Stimulated activated CD4-positive, alpha-beta T cell treated with anti-CD3 and anti-CD28 coated beads, Interleukin-4, amount 100 ng/mL, for 24 hours (primary cell): ENCODE measurements at regions not wholly inside any gene's neighbourhood (a gene's known extent, or its start where the extent isn't known, plus 50 kb on each side); places are given as distances from the start of the nearest gene placed in this dataset.
"Not testable (repeated sequence)": the region's sequence is repeated elsewhere in the genome, so short reads cannot be mapped to it uniquely, and the experiment has no call there.

Experiments
- DNase-seq: peaks from one replicate; pipeline ENCODE4 v3.0.0-alpha.2; 2020

DNA sequence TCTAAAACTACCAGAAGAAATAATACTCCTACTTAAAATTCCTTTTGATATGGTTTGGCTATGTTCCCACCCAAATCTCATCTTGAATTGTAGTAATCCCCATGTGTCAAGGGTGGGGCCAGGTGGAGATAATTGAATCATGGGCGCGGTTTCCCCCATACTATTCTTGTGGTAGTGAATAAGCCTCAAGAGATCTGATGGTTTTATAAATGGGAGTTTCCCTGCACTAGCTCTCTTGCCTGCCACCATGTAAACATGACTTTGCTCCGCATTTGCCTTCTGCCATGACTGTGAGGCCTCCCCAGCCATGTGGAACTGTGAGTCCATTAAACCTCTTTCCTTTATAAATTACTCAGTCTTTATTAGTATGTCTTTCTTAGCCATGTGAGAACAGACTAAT is 390.5 kb downstream of the CHSY3 start:
- not testable (repeated sequence) for DNase-seq

DNA sequence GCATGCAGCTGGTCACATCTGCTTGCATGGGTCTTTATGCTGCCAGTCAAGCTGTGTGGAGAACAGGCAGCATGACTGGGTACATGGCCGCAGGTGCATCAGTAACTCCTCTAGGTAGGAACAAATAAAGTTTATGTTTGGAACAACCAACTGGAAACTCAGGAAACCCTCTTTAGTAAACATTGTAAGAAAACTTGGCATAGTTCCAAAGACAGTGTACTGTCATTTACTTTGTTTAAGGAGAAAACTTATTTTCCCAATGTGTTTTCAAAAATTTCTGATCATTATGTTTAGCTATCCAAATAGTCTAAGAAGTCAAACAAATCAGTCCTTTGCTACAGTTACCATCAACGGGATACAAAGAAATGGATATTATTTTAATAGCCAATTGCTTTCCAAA is 386.0 kb downstream of the CHSY3 start:
- no peak for DNase-seq

DNA sequence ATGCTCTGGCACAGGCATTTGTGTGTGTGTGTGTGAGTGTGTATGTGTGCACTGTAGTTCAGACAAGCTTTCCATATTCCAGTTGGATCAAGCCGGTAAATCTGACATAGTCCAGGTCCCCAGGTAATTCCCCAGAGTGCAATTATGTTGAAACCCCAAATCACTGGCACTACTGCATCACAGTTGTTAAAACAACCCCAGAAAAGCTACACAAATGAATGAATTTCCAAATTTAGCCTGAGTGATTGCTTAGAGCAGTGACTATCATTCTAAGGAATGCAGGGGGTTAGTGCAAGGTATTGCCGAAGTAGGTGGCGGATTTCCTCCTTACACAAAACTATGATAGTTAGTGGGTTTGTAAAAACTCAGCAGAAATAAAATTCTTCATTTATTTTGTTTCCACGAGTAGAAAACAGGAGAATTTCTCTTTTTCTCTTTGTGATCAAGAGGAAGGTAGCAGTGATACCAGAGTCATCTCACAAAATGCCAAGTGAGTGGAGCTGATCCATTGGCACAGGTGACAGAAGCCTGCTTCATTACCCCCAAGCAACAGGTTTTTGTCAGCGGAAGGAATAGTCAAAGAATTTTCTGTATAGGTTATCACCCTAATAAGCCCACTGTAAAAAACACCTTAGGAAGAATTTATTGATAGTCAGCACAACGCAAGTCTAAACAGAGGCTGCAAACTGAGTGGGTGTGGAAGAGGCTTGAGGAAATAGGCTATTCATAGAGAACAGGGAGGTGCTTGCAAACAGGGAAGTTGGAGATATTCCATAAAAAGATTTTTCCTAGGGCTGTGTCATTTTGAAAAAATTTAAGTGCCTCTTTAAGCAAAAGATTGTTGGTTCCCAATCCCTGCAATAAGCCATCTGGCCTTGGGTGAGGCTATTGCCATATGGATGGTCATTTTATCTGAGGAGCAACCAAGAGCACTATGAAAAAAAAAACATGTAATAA is 385.1 kb downstream of the CHSY3 start:
- no peak for DNase-seq

DNA sequence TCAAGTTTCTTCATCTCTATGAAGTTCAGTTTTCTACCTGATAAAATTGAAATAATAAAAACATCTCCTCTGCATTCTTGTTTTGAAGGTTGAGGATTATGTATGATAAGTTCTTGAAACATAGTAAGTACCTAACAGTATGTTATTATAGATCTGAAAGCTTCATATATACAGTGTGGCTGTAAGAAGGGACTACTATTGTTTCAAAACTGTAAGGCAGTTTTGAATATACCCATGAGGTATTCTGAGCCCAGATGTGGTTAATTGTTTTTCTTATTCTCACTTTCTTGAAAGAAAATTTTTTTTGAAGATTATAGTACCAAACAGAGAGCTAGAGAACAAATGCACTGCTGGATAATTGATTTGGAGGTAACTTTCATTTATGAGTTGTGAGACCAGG is 383.2 kb downstream of the CHSY3 start:
- no peak for DNase-seq

DNA sequence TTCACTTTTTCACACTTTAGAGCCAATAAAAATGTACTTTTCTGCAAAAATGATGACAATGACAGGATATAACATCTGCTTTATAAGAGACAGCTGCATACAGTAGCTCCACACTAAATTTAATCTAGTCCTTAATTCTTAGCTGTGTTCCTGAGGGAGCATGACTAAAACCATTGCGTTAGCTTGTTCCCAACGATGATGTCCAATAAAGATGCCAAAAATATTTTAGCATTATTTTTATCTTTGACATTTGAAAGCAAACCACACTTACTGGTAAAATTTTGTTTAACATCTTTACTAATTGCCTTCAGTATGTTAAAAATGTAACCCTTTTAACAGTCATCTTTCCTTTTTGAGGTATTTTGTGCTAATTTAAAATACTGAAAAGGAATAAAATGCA is 382.7 kb downstream of the CHSY3 start:
- no peak for DNase-seq

DNA sequence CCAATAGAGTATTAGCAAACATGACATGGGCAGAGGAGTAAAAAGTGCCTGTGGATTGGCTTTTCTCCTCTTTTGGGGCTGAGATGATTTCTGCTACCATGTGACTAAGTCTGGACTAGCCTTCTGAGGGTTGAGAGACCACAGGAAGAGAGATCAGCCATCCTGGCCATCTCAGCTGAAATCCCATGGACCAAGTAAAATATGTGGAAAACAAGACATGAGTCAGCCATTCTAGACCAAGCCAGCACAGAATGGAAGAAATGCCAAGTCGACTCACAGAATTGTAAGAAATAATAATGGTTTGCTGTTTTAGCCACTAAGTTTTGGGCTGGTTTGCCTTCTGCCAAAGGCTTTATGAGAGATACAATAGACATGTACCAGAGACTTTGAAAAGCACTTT is 377.8 kb downstream of the CHSY3 start:
- no peak for DNase-seq

DNA sequence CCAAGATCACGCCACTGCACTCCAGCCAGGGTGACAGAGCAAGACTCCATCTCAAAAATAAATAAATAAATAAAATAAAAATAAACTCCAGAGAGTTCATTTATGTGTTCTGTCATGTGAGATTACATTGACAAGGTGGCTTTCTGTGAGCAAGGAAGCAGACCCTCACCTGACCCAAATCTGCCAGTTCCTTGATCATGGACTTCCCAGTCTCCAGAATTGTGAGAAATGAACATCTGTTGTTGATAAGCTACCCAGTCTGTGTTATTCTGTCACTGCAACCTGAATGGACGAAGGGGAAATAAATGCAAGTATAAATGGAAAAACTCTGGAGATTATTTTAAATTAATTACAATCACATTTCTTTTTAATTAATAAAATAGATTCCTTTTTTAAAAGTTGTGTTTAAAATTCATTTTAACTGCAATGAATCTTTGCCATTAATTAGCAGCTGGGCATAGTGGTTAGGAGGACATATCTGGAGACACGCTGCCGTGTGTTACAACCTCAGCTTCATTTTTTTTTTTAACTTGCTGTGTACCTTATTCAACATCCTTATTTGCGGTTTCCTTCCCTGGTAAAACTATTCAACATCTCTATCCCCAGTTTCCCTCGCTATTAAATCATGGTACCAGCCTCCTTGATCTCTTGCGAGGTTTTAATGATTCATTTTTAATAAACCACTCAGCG is 376.4 kb downstream of the CHSY3 start:
- no peak for DNase-seq

DNA sequence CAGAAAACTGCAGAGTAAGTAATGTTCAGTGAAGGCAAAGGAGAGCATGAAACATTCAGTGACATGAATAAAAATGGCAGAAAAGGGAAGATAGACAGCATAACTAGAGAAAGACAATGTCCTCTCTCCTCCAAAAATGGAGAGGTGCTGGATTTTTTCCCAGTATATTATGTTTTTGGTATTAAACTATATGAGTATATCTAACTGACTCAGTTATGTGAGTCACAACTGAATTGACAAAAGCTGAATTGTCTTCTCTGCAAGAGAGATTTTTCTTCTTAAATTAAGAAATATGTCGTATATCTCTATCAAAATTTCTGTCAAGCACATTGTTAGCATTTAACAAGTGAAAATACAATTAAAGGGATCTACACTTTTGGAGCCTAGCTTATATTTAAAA is 375.1 kb downstream of the CHSY3 start:
- no peak for DNase-seq

DNA sequence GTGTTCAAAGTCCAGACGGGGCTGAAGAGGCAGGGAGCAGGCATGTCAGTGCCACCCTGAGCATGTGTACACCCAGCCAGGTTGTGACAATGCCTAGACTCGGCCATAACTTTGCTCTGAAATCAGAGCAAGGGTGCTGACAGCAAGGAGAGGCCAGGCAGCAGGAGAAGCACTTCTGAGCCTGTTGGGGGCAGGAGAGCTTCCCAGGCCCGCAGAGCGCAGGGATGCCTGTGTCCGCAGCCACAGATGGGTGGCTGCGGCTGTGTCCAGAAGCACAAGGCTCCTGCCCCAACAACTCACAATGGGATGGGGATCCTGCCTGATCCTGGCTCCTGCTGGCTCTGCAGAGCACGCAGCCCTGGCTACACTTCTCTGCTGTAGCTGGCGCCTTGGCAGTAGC is 373.9 kb downstream of the CHSY3 start:
- DNase-seq, result no peak

DNA sequence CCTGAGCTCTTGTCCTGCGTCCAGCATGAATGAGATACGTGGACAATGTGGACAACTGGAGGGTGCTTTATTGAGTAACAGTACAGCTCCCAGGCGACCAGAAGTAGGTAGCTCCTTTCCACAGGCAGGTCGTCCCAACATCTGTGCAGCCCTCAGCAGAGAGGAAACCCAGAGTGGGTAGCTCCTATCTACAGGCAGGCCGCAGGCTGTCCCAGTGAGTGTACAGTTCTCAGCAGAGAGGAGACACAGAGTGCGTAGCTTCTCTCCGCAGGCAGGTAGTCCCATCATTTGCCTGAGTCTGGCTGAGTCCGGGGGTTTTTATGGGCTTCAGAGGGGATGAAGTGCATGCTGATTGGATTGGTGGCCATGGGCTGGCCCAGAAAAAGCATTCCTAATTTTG is 373.3 kb downstream of the CHSY3 start:
- DNase-seq, result no peak

DNA sequence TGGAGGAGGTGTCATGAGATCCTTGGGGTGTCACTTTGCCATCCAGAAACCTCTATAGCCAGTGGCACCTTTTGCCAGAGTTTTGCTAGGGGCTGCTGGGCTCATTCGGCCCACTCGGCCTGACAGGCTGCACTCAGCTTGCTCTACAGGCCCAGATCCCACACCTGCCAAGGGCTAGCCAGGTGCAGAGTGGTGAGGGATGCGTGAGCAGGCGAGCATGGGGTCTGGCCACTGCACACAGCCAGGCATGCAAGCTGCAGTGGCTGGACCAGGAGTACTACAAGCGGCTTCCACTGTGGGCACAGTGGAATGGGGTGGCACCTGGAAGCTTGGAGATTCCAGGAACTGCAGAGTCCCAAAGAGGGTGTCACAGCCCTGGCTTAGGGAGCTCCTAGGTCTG is 372.7 kb downstream of the CHSY3 start:
- DNase-seq, result no peak

DNA sequence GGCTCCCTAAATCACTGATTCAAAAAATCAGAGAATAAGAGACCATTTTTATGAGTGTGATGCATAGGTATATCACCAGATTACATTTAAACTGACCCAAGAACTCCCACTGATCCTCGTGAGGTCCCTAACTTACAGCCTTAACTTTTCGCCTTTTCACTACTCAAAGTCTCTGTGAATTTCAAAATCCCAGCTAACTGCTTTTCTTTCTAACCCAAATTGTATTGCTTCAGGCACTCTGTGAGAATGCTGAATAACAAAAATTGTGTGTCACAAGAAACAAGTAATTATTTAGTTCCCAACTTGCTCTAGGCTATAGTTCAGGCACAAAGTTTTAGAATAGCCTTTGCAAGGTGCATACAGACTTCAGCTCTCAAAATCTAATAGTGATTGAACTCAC is 368.6 kb downstream of the CHSY3 start:
- DNase-seq, result no peak

DNA sequence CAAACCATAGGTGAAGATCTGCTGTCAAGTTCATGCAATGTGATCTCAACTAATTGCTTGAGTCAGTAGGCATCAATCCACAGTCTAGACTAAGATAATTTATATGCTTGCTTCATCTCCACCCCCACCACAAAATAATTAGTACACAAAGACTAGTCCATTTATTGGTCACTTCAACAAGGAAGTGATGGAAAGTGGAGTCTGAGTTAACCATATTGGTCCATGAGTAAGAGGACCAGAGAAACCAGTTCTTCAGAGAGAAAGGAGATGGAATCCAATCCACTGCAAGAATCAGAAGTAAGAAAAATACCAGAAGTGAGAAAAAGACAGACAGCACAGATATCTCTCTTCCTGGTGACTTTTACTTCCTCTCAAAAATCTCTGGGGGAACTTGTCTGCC is 366.5 kb downstream of the CHSY3 start:
- DNase-seq, result no peak

DNA sequence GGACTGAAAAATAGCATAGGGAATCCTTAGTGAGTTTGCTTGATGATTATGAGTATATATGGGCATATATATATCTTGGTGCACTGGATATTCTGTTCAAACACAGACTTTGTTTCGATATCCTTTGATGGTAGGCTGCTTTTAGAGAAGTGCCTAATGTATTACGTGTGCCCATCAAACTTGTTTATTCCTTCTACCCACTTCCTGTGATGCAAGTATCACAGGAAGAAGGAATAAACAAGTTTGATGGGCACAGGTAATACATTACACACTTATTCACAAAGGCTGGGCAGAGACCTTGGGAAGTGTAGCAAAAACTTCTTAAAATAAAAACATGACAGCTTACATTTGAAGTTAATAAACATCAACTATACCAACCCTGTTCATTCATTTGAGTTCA is 364.2 kb downstream of the CHSY3 start:
- DNase-seq, result no peak

DNA sequence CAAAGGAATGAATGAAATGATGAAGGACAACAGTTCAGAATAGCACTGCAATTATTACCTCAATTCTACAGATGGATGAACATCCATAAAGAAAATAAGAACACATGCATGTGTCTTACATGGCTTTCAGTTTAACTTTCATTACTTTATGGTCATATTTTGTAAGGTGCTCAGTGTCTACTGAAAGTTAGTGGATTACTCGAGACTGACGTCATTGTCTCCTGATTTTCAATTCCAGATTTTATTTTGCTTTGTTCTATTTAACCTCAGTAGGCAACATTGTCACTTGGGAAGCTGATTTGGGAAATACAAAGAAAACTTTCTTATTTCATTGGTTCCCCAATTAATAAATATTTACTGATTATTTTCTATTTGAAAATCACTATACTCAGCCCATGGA is 363.7 kb downstream of the CHSY3 start:
- no peak for DNase-seq

DNA sequence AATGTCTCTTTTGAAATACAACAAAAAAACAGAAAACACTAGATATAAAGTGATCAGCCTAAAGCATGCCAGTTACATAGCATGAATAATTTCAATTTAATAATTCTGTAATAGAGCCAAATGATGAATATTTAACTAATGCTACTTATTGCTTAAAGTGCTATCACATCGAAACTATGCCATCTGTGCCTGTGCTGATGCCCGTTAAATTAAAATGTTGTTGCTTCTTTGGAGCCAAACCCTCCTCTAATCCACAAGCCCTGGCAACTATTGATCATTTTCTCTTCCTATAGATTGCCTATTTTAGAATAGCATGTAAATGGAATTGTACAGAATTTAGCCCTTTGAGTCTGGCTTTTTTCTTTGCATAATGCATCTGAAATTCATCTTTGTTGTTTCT is 356.2 kb downstream of the CHSY3 start:
- DNase-seq, result no peak

DNA sequence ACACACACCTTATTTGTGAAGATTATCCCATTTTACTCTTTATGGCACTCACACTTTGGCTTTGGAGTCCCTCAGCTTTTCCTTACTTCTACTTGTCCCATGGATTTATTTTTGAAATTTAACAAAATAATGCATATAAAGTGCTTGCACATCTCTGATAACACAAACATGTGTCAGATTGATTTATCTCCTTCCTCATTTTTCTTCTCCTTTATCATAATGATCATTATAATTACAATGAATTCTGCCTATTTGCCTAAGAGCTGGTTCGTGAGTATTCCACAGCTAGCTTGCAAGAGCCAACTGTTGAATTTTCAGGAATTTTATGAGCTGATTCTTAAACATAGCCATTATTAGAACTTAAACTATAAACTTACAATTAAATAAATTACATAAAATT is 347.7 kb downstream of the CHSY3 start:
- no peak for DNase-seq

DNA sequence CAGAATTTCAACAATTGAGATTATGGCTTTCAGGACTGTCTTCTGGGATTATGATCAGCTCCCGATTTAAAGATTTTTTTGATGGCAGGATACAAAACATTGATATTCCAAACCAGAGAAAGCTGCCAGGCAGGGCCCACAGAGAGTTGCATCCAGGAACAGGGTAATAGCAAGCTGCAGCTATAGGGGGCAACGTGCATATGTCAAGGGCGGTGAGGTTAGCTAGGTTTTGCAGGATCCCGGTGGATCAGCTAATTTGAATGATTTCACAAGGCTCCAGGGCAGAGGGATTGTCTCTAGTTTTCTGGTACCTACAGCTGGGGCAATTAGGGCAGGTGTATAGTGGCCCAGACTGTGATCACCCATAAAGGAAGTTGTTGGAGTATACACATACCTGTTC is 339.4 kb downstream of the CHSY3 start:
- no peak for DNase-seq

DNA sequence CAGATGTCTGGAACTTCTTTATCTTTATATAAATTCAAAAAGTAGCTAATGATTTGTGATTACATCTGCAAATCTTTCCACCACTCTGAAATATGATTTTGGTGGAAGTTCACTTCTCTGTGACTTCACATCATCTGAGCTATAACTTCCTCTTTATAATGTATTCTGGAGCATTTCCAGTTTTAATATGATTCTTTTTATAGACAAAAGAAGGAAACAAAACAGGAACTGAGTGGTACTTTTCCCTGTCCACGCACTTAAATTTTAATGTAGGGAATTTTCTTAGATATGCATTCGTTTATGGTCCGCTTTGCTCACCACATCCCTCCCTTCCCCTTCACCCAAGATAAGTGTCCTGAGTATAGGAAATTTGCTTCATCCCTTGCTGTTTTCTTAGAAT is 333.5 kb downstream of the CHSY3 start:
- no peak for DNase-seq
